PFSK-1 (cell line): ENCODE measurements at regions not wholly inside any gene's neighbourhood (a gene's known extent, or its start where the extent isn't known, plus 50 kb on each side); places are given as distances from the start of the nearest gene placed in this dataset.

Source experiments
- FOXP2 ChIP-seq: optimal IDR thresholded peaks from 2 replicates; pipeline ENCODE3; 2011; ENCODE audit warnings: borderline replicate concordance, control low read depth, inconsistent platforms; ENCODE audit not compliant: insufficient read depth; ENCODE audit errors: extremely low read length, extremely low read depth
- POLR2AphosphoS5 ChIP-seq: IDR thresholded peaks from 2 replicates; pipeline ENCODE4 v1.6.1; 2012; ENCODE audit warnings: low read depth, mild to moderate bottlenecking, control low read depth, low read length, moderate library complexity
- REST ChIP-seq, 2 experiments: IDR thresholded peaks; 2 replicates each; pipeline versions ENCODE4 v1.6.1 to v1.8.0; 2011 to 2012; ENCODE audit warnings: low read depth in 2 of 2, low read length in 2 of 2, control low read depth in 1 of 2, inconsistent platforms in 1 of 2, mild to moderate bottlenecking in 1 of 2, moderate library complexity in 1 of 2; ENCODE audit not compliant: insufficient read depth in 1 of 2
- SIN3A ChIP-seq: IDR thresholded peaks from 2 replicates; pipeline ENCODE4 v1.6.1; 2012; ENCODE audit warnings: mild to moderate bottlenecking, low read length, moderate library complexity, borderline replicate concordance; ENCODE audit not compliant: insufficient read depth
- TAF1 ChIP-seq: IDR thresholded peaks from 2 replicates; pipeline ENCODE4 v1.6.1; 2012; ENCODE audit warnings: low read length, control low read depth, borderline replicate concordance; ENCODE audit not compliant: insufficient read depth

- TF ChIP-seq REST (IDR thresholded peaks at IDR 0.05; ENCODE audit: insufficient read depth in 1 of 2, low read depth in 2 of 2, low read length in 2 of 2) (no peak), TAF1 (no peak), FOXP2 (no peak), SIN3A (no peak), POLR2AphosphoS5 (no peak)
Observed at GRCh38 chr11:38884145-38884865, 2286.3 kb upstream of the RAG2 start.

- TF ChIP-seq REST (IDR thresholded peaks at IDR 0.05; ENCODE audit: insufficient read depth in 1 of 2, low read depth in 2 of 2, low read length in 2 of 2) = no peak
- TF ChIP-seq TAF1 = no peak
- TF ChIP-seq SIN3A = no peak
- no peak for TF ChIP-seq POLR2AphosphoS5
- TF ChIP-seq FOXP2 = no peak
Observed at GRCh38 chr11:38867338-38867737, 2269.3 kb upstream of the RAG2 start.

- TF ChIP-seq POLR2AphosphoS5 (no peak), TAF1 (no peak), REST (IDR thresholded peaks at IDR 0.05; ENCODE audit: insufficient read depth in 1 of 2, low read depth in 2 of 2, low read length in 2 of 2) (no peak), FOXP2 (no peak)
Observed at GRCh38 chr11:38865922-38866321, 2267.9 kb upstream of the RAG2 start.

- TF ChIP-seq TAF1 = no peak
- TF ChIP-seq REST (IDR thresholded peaks at IDR 0.05; ENCODE audit: insufficient read depth in 1 of 2, low read depth in 2 of 2, low read length in 2 of 2) = no peak
- TF ChIP-seq FOXP2 = no peak
- no peak for TF ChIP-seq SIN3A
- no peak for TF ChIP-seq POLR2AphosphoS5
Observed at GRCh38 chr11:38842991-38843390, 2245.0 kb upstream of the RAG2 start.
